GM21515 (cell line): ENCODE measurements at regions not wholly inside any gene's neighbourhood (a gene's known extent, or its start where the extent isn't known, plus 50 kb on each side); places are given as distances from the start of the nearest gene placed in this dataset.

Experiments used
- ATAC-seq: cut with Tn5 transposase; IDR thresholded peaks from one replicate; pipeline ENCODE4 v1.9.1; 2021; ENCODE audit not compliant: unreplicated experiment

- no peak for ATAC-seq
These were observed 62.2 kb upstream of the WSCD2 start for GRCh38 chr12:108066583-108067577.

- no peak for ATAC-seq
These were observed 59.4 kb upstream of the WSCD2 start for GRCh38 chr12:108069651-108070165.

DNA sequence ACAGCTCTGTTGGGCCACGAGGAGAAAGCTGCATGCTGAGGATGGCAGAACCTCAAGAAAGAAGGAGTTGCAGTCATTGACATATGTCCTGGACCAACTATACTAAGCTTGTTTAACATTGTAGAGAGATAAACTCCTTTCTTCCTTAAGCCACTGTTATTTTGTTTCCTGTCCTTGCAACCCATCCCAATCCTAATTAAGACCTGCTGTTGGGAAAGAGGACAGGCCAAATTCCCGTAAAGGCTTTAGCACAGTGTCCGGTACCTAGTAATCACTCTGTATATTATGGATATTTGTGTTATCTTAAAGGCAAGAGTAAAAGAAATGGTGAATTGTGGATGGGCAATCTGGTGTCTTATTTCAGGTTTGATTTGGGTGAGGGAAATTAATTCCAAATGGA lies 53.5 kb upstream of the WSCD2 start:
- ATAC-seq: no peak

DNA sequence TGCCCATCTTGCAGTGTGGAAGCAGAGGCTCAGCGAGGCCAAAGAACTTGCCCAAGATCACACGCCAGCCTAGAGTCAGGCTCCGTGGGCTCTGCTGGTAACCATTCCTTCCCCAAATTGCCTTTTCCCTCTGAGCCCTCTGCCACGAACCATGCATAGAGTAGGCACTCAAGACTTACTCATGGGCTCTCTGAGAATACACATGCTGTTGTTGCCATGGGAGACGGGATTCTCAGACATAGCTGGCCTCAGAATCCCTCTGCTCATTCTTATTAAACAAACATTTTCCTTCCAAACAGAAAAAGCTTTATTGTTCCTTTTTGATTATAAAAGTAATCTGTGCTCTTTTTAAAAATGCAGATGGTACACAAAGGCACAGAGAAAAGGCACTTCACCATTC lies 52.5 kb upstream of the WSCD2 start:
- no peak for ATAC-seq

- ATAC-seq: no peak
These were observed 50.7 kb upstream of the WSCD2 start for GRCh38 chr12:108078428-108078827.
